ENCODE measurements at regions not wholly inside any gene's neighbourhood (a gene's known extent, or its start where the extent isn't known, plus 50 kb on each side); places are given as distances from the start of the nearest gene placed in this dataset.

GRCh38 chr17:63349478-63350000 is 96.6 kb downstream of the CYB561 start:
- H3K4me2 ChIP-seq (ENCODE audit: low read length), result no peak overlapping the region
- H3F3A ChIP-seq (ENCODE audit: low read length, unreplicated experiment), result no peaks in the 10 kb centered on the region
- no peaks in the 10 kb centered on the region for H3K9me2 ChIP-seq (replicated peaks; ENCODE audit: low read length)
- CTCF ChIA-PET, result no interaction called here
- H2AFZ ChIP-seq (ENCODE audit: low read length), result no peak overlapping the region
- TF ChIP-seq EZH2phosphoT487 (IDR thresholded peaks at IDR 0.05; ENCODE audit: borderline replicate concordance, low read length) (no peak), CTCF (conservative IDR thresholded peaks at IDR 0.05; ENCODE audit: low read depth, low read length) (no peak), EZH2 (IDR thresholded peaks at IDR 0.05; ENCODE audit: low read length, unreplicated experiment) (no peak)
- ATAC-seq (peak; percentile 69), DNase-seq (no peak)
- no peaks in the 10 kb centered on the region for H4K20me1 ChIP-seq (ENCODE audit: low read length)
- H3K27me3 ChIP-seq (ENCODE audit: low read length), result no peaks in the 10 kb centered on the region
- H3K79me2 ChIP-seq (ENCODE audit: low read length), result no peaks in the 10 kb centered on the region
- no peaks in the 10 kb centered on the region for H3K36me3 ChIP-seq (ENCODE audit: low read depth, low read length)
- POLR2A ChIA-PET (ENCODE audit: unreplicated experiment), result interaction anchor here (0.6 kb wide), 2 partner anchors 318 to 354 kb away, joined by 4 to 5 read pairs; no protein-coding TSS in a partner anchor
- no peak overlapping the region for H3K27ac ChIP-seq (ENCODE audit: low read length)
- no peak overlapping the region for H3K4me3 ChIP-seq (ENCODE audit: low read length)
- no TSS peak for BruUV-seq (replicated peaks)
- H3K4me1 ChIP-seq (ENCODE audit: insufficient read depth, low read length), result 0 out of 2 replicates have a peak, but pooled peaks cover 7% of the 10 kb centered on the region
- H3K9ac ChIP-seq (ENCODE audit: low read length), result no peak overlapping the region
- no peaks in the 10 kb centered on the region for H3K9me3 ChIP-seq (ENCODE audit: low read length)
- intact Hi-C loops (cut with micrococcal nuclease), result no loop called here

GRCh38 chr17:63350364-63350763 is 95.7 kb downstream of the CYB561 start:
- POLR2A ChIA-PET (ENCODE audit: unreplicated experiment), result no interaction called here

More at GRCh38 chr17:63350364-63350763, 95.7 kb downstream of the CYB561 start:
- Histone ChIP-seq H3K4me1 (ENCODE audit: insufficient read depth, low read length) (0 out of 2 replicates have a peak, but pooled peaks cover 7% of the 10 kb centered on the region), H3F3A (ENCODE audit: low read length, unreplicated experiment) (no peaks in the 10 kb centered on the region), H3K9me2 (replicated peaks; ENCODE audit: low read length) (no peaks in the 10 kb centered on the region), H4K20me1 (ENCODE audit: low read length) (no peaks in the 10 kb centered on the region), H3K4me3 (ENCODE audit: low read length) (no peak overlapping the region), H3K79me2 (ENCODE audit: low read length) (no peaks in the 10 kb centered on the region), H3K4me2 (ENCODE audit: low read length) (no peak overlapping the region), H3K9ac (ENCODE audit: low read length) (no peak overlapping the region), H2AFZ (ENCODE audit: low read length) (no peak overlapping the region), H3K36me3 (ENCODE audit: low read depth, low read length) (peaks cover 7% of the 10 kb centered on the region), H3K9me3 (ENCODE audit: low read length) (no peaks in the 10 kb centered on the region), H3K27ac (ENCODE audit: low read length) (no peak overlapping the region), H3K27me3 (ENCODE audit: low read length) (no peaks in the 10 kb centered on the region)
- no TSS peak for BruUV-seq (replicated peaks)
- intact Hi-C loops (cut with micrococcal nuclease), result no loop called here
- CTCF ChIA-PET, result no interaction called here
- DNase-seq (no peak), ATAC-seq (no peak)
- TF ChIP-seq CTCF (conservative IDR thresholded peaks at IDR 0.05; ENCODE audit: low read depth, low read length) (no peak), EZH2 (IDR thresholded peaks at IDR 0.05; ENCODE audit: low read length, unreplicated experiment) (no peak), EZH2phosphoT487 (IDR thresholded peaks at IDR 0.05; ENCODE audit: borderline replicate concordance, low read length) (no peak)

Data from PC-3 (cell line).